ENCODE measurements at regions not wholly inside any gene's neighbourhood (a gene's known extent, or its start where the extent isn't known, plus 50 kb on each side); places are given as distances from the start of the nearest gene placed in this dataset.

GRCh38 chr5:155259648-155260047 is 246.1 kb downstream of the KIF4B start:
- Histone ChIP-seq H3K4me1 (no peaks in the 10 kb centered on the region), H3K36me3 (no peaks in the 10 kb centered on the region), H3K4me3 (no peak overlapping the region), H3K9me3 (no peaks in the 10 kb centered on the region), H3K27ac (no peak overlapping the region), H3K27me3 (no peaks in the 10 kb centered on the region)
- WGBS, 2 donors: 68 to 75% methylated on average over 5 of the region's 5 CpGs
- DNase-seq (no peak), ATAC-seq (ENCODE audit: low FRiP score in 2 of 2) (no peak)
- no peak for TF ChIP-seq POLR2A (IDR thresholded peaks at IDR 0.05)
- TF ChIP-seq EP300 (IDR thresholded peaks at IDR 0.05): no peak
- TF ChIP-seq POLR2AphosphoS5 (IDR thresholded peaks at IDR 0.05): no peak
- no peak for TF ChIP-seq CTCF (IDR thresholded peaks at IDR 0.05)

GRCh38 chr5:155260798-155261197 is 247.2 kb downstream of the KIF4B start:
- TF ChIP-seq CTCF (IDR thresholded peaks at IDR 0.05) (no peak), POLR2AphosphoS5 (IDR thresholded peaks at IDR 0.05) (no peak), POLR2A (IDR thresholded peaks at IDR 0.05) (no peak)
- H3K9me3 ChIP-seq: no peaks in the 10 kb centered on the region
- H3K4me1 ChIP-seq: no peaks in the 10 kb centered on the region
- H3K27ac ChIP-seq: no peak overlapping the region
- H3K36me3 ChIP-seq: no peaks in the 10 kb centered on the region
- ATAC-seq (ENCODE audit: low FRiP score in 2 of 2) (no peak), DNase-seq (no peak)
- WGBS, 2 donors: 46 to 58% methylated on average over 3 of the region's 3 CpGs
- H3K4me3 ChIP-seq: no peak overlapping the region
- no peaks in the 10 kb centered on the region for H3K27me3 ChIP-seq

GRCh38 chr5:155263381-155263780 is 249.8 kb downstream of the KIF4B start:
- no peaks in the 10 kb centered on the region for H3K4me1 ChIP-seq
- H3K9me3 ChIP-seq: no peaks in the 10 kb centered on the region
- H3K36me3 ChIP-seq: no peaks in the 10 kb centered on the region
- WGBS, 2 donors: 79 to 86% methylated on average over 2 of the region's 2 CpGs
- H3K27ac ChIP-seq: no peak overlapping the region
- H3K27me3 ChIP-seq: no peaks in the 10 kb centered on the region
- H3K4me3 ChIP-seq: no peak overlapping the region
- ATAC-seq (ENCODE audit: low FRiP score in 2 of 2): no peak
- DNase-seq: no peak
- TF ChIP-seq POLR2AphosphoS5 (IDR thresholded peaks at IDR 0.05): no peak
- no peak for TF ChIP-seq CTCF (IDR thresholded peaks at IDR 0.05)
- no peak for TF ChIP-seq EP300 (IDR thresholded peaks at IDR 0.05)
- TF ChIP-seq POLR2A (IDR thresholded peaks at IDR 0.05): no peak

GRCh38 chr5:155264809-155265208 is 251.3 kb downstream of the KIF4B start:
- no peak overlapping the region for H3K4me3 ChIP-seq
- H3K4me1 ChIP-seq: no peaks in the 10 kb centered on the region
- ATAC-seq (ENCODE audit: low FRiP score in 2 of 2): no peak
- H3K27me3 ChIP-seq: no peaks in the 10 kb centered on the region
- TF ChIP-seq CTCF (IDR thresholded peaks at IDR 0.05) (no peak), POLR2AphosphoS5 (IDR thresholded peaks at IDR 0.05) (no peak), EP300 (IDR thresholded peaks at IDR 0.05) (no peak), POLR2A (IDR thresholded peaks at IDR 0.05) (no peak)
- no peaks in the 10 kb centered on the region for H3K9me3 ChIP-seq
- 65 to 74% methylated on average over 5 of the region's 5 CpGs for WGBS, 2 donors
- DNase-seq: no peak
- H3K36me3 ChIP-seq: no peaks in the 10 kb centered on the region
- no peak overlapping the region for H3K27ac ChIP-seq

GRCh38 chr5:155268770-155269425 is 255.3 kb downstream of the KIF4B start:
- Histone ChIP-seq H3K27me3 (no peaks in the 10 kb centered on the region), H3K27ac (no peak overlapping the region), H3K9me3 (no peaks in the 10 kb centered on the region), H3K36me3 (no peaks in the 10 kb centered on the region), H3K4me3 (no peak overlapping the region), H3K4me1 (no peaks in the 10 kb centered on the region)
- TF ChIP-seq POLR2AphosphoS5 (IDR thresholded peaks at IDR 0.05): no peak
- no peak for TF ChIP-seq POLR2A (IDR thresholded peaks at IDR 0.05)
- no peak for TF ChIP-seq EP300 (IDR thresholded peaks at IDR 0.05)
- TF ChIP-seq CTCF (IDR thresholded peaks at IDR 0.05): no peak
- 82 to 90% methylated on average over 2 of the region's 2 CpGs for WGBS, 2 donors
- DNase-seq (no peak), ATAC-seq (ENCODE audit: low FRiP score in 2 of 2) (no peak)
